GM04503 (cell line): ENCODE measurements at regions not wholly inside any gene's neighbourhood (a gene's known extent, or its start where the extent isn't known, plus 50 kb on each side); places are given as distances from the start of the nearest gene placed in this dataset.
"Not testable (repeated sequence)": the region's sequence is repeated elsewhere in the genome, so short reads cannot be mapped to it uniquely, and the experiment has no call there.

Experiments used
- DNase-seq: peaks from one replicate; pipeline ENCODE4 v3.0.0-alpha.2; 2012; ENCODE audit warnings: low read depth

- not testable (repeated sequence) for DNase-seq
These were observed 553.1 kb downstream of the SLCO4C1 start for GRCh38 chr5:101743000-101743399.

GRCh38 chr5:101728933-101729332 lies 567.2 kb downstream of the SLCO4C1 start:
- no peak for DNase-seq

GRCh38 chr5:101721543-101721942 lies 574.5 kb downstream of the SLCO4C1 start:
- DNase-seq = no peak

- no peak for DNase-seq
These were observed 576.1 kb downstream of the SLCO4C1 start for GRCh38 chr5:101720033-101720432.

- no peak for DNase-seq
These were observed 578.4 kb downstream of the SLCO4C1 start for GRCh38 chr5:101717721-101718120.

DNA sequence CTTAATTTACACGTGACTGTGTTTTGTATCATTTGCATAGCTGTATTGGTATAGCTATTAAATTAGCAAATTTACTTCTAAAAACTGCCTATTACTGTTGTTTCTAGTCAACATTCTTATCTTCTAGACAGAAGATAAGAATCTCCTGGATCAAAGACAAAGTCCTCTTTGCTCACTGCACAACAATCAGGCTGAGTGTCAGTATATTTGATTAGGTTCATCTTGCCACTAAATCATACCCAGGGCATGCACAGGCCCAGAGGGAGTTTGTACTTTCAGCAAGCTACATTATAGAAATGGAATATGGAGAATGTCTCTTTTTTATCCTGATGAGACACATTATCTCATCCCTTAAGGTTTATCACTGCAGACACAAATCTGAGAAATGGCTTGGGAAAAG lies 579.1 kb downstream of the SLCO4C1 start:
- DNase-seq = no peak

DNA sequence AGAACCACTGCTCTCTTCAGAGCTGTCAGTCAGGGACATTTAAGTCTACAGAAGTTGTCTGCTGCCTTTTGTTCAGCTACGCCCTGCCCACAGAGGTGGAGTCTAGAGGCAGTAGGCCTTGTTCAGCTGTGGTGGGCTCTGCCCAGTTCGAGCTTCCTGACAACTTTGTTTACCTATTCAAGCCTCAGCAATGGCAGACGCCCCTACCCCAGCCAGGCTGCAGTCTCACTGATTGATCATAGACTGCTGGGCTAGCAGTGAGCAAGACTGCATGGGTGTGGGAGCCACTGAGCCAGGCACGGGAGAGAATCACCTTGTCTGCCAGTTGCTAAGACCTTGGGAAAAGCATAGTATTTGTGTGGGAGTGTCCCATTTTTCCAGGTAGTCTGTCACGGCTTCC lies 580.3 kb downstream of the SLCO4C1 start:
- DNase-seq = not testable (repeated sequence)

- DNase-seq = no peak
These were observed 606.8 kb downstream of the SLCO4C1 start for GRCh38 chr5:101689306-101689705.

- DNase-seq = no peak
These were observed 607.9 kb downstream of the SLCO4C1 start for GRCh38 chr5:101688156-101688555.

DNA sequence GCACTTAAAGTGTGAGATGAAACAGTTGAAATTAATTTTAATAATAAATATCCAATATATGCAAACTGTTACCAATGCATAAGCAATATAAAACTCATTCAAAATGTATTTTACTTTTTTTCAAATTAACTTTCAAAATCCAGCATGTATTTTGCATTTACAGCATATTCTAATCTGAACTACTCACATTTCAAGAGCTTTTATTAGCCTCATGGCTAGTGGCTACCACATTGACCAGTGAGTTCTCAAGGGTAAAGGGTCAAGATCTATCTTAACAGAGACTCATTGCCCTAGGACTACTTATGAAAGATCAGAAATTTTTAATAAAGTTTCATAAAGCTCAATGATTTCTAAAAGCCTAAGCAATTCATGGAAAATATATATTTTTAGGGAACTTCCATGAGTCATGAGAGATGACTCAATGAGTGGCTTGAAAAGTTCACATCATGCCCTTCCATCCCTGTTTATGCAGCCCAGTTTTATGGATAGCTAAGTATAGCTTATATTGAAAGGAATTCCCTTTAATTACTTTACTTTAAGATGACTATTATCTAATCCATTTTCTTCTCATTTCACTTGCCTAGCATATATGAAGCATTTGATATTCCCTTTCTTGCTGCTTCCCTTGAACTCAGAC lies 608.6 kb downstream of the SLCO4C1 start:
- no peak for DNase-seq

GRCh38 chr5:101686536-101687157 lies 609.4 kb downstream of the SLCO4C1 start:
- DNase-seq = no peak

- DNase-seq = no peak
These were observed 616.3 kb downstream of the SLCO4C1 start for GRCh38 chr5:101679816-101680215.

DNA sequence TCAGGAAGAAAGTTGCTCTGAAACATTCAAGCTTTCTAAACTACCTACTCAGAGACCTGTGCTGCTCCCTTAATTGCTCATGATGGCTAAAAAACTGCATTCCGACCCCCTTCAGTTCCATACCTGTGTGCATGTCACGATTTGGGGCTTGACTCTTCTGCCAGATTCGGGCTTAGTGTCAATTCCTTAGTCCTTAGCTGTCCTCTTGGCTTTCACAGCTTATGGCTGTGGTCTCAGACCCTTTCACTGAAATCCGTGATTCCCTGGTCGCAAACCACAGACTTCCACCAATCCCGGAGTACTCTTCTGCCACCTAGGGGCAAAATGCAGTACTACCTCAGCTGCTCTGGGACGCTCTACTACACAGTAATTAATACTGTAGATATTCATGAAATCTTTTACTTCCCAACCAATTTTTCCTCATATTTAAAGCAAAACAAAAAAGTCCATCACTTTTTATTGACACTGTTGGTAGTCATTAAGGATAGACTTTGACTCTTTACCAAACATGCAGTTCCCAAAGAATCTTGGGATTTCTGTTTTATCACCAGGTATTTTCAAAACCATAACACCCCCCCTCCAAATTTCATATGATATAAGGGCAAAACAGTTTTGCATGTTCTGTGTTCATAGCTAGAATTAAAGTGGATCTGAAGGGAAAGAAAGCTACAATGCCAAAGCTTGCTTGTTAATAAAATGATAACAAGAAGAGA lies 617.4 kb downstream of the SLCO4C1 start:
- DNase-seq = no peak

DNA sequence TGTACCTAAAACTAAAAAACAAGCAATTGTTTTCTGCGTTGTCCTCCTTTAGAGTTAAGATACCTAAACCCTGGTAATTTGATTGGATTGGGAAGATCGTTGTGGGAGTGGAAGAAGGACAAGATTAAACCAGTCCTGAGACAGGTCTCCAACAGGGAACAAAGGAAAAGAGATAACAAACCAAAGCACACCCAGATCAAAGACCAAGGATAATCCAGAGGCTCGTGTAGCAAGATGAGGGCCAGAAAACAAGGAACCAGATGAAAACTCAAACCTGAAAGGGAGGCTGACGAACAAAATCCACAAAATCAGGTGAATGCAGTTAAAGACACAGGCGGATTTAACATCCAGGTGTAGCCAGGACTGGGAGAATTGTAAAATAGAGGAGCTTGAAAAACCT lies 618.1 kb downstream of the SLCO4C1 start:
- no peak for DNase-seq

DNA sequence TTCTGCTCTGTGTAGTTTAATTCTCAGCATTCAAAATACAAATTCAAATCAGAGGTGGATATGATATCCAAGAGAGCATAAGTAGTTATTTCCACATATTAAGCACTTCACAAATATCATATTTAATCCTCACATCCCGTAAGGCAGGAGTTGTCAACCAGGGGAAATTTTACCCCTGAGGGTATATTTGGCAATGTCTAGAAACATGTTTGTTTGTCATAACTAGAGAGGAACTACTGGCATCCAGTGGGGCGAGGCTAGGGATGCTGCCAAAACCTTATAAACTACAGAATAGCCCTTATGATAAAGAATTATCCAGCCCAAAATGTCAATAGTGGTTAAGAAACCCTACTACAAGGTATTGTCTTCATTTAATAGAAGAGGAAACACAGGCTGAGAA lies 619.4 kb downstream of the SLCO4C1 start:
- DNase-seq = no peak

DNA sequence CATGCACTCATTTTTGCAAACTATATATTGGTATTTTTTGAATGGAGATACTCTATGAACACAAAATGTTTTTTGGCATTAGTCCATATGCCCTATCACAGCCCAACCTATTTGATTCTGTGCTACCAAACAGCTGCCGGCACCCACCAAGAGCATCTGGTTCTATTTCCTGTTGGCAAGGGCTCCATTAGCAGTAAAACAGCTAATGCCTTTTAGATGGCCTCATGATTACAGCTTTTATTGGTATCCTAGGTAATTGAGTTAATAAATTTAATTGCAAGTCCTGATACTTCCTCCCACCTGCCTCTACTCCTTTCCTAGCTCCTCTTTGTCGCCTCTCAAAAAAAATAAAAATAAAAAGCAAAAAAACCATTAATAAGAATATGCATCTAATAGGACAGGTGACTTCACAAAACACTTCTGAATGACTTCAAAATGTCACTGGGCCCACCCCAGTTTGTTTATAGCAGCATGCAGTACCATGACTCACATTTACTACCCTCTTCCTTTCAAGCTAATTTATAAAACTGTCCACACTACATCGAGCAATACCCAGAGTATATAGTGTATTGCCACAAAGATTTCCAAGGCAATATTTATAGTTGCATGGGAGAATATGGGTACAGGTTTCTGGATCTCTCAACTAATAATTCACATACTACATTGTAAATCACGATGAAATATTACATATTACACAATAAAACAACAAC lies 620.4 kb downstream of the SLCO4C1 start:
- no peak for DNase-seq

- DNase-seq = no peak
These were observed 623.0 kb downstream of the SLCO4C1 start for GRCh38 chr5:101673120-101673519.

DNA sequence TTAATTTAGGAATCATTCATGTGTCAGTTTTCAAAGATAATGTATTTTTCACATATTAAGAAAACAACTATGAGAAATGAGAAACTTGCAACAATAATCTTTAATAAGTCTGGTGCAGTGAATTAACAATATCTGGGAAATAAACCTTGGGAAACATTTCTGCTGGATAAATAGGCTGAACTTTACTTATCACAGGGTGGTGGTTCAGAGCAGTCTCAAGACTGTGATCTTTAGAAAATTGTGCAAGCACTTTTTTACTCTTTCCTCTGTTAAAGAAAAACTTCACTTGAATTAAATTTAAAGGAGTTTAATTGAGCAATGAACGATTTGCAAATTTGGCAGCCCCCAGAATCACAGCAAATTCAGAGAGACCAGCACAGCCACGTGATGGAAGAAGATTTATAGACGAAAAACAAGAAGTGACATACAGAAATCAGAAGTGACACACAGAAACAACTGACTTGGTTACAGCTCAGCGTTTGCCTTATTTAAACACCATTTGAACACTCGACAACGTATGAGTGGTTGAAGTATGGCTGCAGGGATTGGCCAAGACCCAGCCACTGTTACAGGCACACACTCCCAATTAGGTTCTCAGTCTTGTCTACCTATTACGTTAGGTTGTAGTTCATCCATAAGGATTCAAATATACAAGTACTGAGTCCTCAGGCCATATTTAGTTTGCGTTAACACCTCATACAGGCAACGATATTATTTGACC lies 631.9 kb downstream of the SLCO4C1 start:
- no peak for DNase-seq

- DNase-seq = no peak
These were observed 632.5 kb downstream of the SLCO4C1 start for GRCh38 chr5:101663543-101663942.

GRCh38 chr5:101662263-101662662 lies 633.8 kb downstream of the SLCO4C1 start:
- DNase-seq = no peak

GRCh38 chr5:101658433-101658832 lies 637.7 kb downstream of the SLCO4C1 start:
- DNase-seq = no peak

GRCh38 chr5:101653996-101654395 lies 642.1 kb downstream of the SLCO4C1 start:
- no peak for DNase-seq
